Adipocyte (in vitro differentiated cells): ENCODE measurements at regions not wholly inside any gene's neighbourhood (a gene's known extent, or its start where the extent isn't known, plus 50 kb on each side); places are given as distances from the start of the nearest gene placed in this dataset.
"Not testable (repeated sequence)": the region's sequence is repeated elsewhere in the genome, so short reads cannot be mapped to it uniquely, and the experiment has no call there.

Experiments used
- DNase-seq: peaks from one replicate; pipeline ENCODE4 v3.0.0-alpha.2; 2015; ENCODE audit warnings: low read depth
- H3K27me3 ChIP-seq: replicated peaks from 2 replicates; pipeline ENCODE4 v1.7.0; 2013; ENCODE audit warnings: mild to moderate bottlenecking, low read length, moderate library complexity; ENCODE audit not compliant: control insufficient read depth, insufficient read depth
- H3K36me3 ChIP-seq: 2 replicates; pipeline ENCODE4 v1.7.0; 2013; ENCODE audit warnings: low read length, mild to moderate bottlenecking, moderate library complexity; ENCODE audit not compliant: control insufficient read depth, insufficient read depth, severe bottlenecking
- H3K4me1 ChIP-seq: 2 replicates; pipeline ENCODE4 v1.7.0; 2013; ENCODE audit warnings: mild to moderate bottlenecking, low read length, moderate library complexity; ENCODE audit not compliant: control insufficient read depth, insufficient read depth
- H3K4me3 ChIP-seq: 2 replicates; pipeline ENCODE4 v1.7.0; 2013; ENCODE audit warnings: mild to moderate bottlenecking, low read length, moderate library complexity
- H3K9ac ChIP-seq: 2 replicates; pipeline ENCODE4 v1.7.0; 2013; ENCODE audit warnings: mild to moderate bottlenecking, low read length, moderate library complexity
- H3K9me3 ChIP-seq: 2 replicates; pipeline ENCODE4 v1.7.0; 2013; ENCODE audit warnings: mild to moderate bottlenecking, low read length, moderate library complexity; ENCODE audit not compliant: control insufficient read depth

GRCh38 chr16:52308051-52308450, 238.9 kb downstream of the TOX3 start:
- Histone ChIP-seq H3K4me1 (no peaks in the 10 kb centered on the region), H3K36me3 (no peaks in the 10 kb centered on the region), H3K9me3 (no peaks in the 10 kb centered on the region), H3K9ac (no peak overlapping the region), H3K4me3 (no peak overlapping the region), H3K27me3 (peaks cover 4% of the 10 kb centered on the region)
- DNase-seq = no peak

- H3K9ac ChIP-seq = no peak overlapping the region
- no peaks in the 10 kb centered on the region for H3K27me3 ChIP-seq
- peaks cover 3% of the 10 kb centered on the region for H3K4me1 ChIP-seq
- H3K4me3 ChIP-seq = no peak overlapping the region
- no peak for DNase-seq
- no peaks in the 10 kb centered on the region for H3K9me3 ChIP-seq
- no peaks in the 10 kb centered on the region for H3K36me3 ChIP-seq
Observed at GRCh38 chr16:52301026-52301425, 245.9 kb downstream of the TOX3 start.

- no peak for DNase-seq
- H3K27me3 ChIP-seq = no peaks in the 10 kb centered on the region
- peaks cover 8% of the 10 kb centered on the region for H3K4me1 ChIP-seq
- H3K9me3 ChIP-seq = no peaks in the 10 kb centered on the region
- H3K4me3 ChIP-seq = no peak overlapping the region
- H3K9ac ChIP-seq = no peak overlapping the region
- H3K36me3 ChIP-seq = no peaks in the 10 kb centered on the region
Observed at GRCh38 chr16:52298769-52299168, 248.2 kb downstream of the TOX3 start.

DNA sequence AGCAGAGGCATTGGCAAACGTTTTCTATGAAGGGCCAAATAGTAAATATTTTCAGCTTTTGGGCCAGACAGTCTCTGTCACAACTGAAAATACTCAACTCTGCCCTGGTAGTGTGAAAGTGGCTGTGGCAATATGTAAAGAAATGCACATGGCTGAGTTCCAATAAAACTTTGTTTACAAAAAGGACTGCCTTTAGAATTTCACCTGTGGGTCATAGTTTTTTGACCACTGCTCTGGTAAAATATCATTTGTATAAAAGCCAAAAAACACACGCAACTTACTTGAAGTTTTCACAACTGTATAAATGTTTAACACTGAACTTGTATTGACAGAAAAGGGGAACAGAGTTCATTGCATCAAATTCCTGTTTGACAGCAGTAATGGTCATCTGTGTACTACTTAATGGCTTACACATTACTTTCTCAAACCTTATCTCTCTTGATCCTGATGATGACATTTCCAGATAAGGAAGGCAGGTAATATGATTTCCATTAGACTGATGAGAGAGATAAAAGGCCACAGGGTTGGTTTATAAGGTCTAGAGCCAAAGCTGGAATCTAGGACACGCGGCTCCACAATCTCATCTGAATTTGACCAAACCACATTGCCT, 250.1 kb downstream of the TOX3 start:
- not testable (repeated sequence) for H3K9me3 ChIP-seq, DNase-seq, H3K27me3 ChIP-seq, H3K4me3 ChIP-seq, H3K36me3 ChIP-seq, H3K4me1 ChIP-seq, H3K9ac ChIP-seq

- H3K4me1 ChIP-seq = peaks cover 8% of the 10 kb centered on the region
- no peaks in the 10 kb centered on the region for H3K36me3 ChIP-seq
- no peak for DNase-seq
- H3K27me3 ChIP-seq = no peaks in the 10 kb centered on the region
- H3K9ac ChIP-seq = no peak overlapping the region
- H3K4me3 ChIP-seq = no peak overlapping the region
- no peaks in the 10 kb centered on the region for H3K9me3 ChIP-seq
Observed at GRCh38 chr16:52296076-52296475, 250.9 kb downstream of the TOX3 start.

GRCh38 chr16:52294660-52295059, 252.3 kb downstream of the TOX3 start:
- H3K27me3 ChIP-seq = no peaks in the 10 kb centered on the region
- H3K9me3 ChIP-seq = no peaks in the 10 kb centered on the region
- no peak overlapping the region for H3K9ac ChIP-seq
- DNase-seq = no peak
- H3K36me3 ChIP-seq = no peaks in the 10 kb centered on the region
- peaks cover 8% of the 10 kb centered on the region for H3K4me1 ChIP-seq
- no peak overlapping the region for H3K4me3 ChIP-seq

GRCh38 chr16:52293204-52293603, 253.7 kb downstream of the TOX3 start:
- H3K27me3 ChIP-seq = no peaks in the 10 kb centered on the region
- H3K36me3 ChIP-seq = no peaks in the 10 kb centered on the region
- no peak overlapping the region for H3K9ac ChIP-seq
- DNase-seq = no peak
- H3K4me3 ChIP-seq = no peak overlapping the region
- no peaks in the 10 kb centered on the region for H3K9me3 ChIP-seq
- H3K4me1 ChIP-seq = peaks cover 8% of the 10 kb centered on the region

GRCh38 chr16:52283584-52284375, 263.2 kb downstream of the TOX3 start:
- no peak overlapping the region for H3K9ac ChIP-seq
- H3K27me3 ChIP-seq = no peaks in the 10 kb centered on the region
- H3K36me3 ChIP-seq = no peaks in the 10 kb centered on the region
- DNase-seq = no peak
- no peaks in the 10 kb centered on the region for H3K9me3 ChIP-seq
- no peak overlapping the region for H3K4me3 ChIP-seq
- H3K4me1 ChIP-seq = no peaks in the 10 kb centered on the region

- Histone ChIP-seq H3K4me3 (no peak overlapping the region), H3K9ac (no peak overlapping the region), H3K4me1 (no peaks in the 10 kb centered on the region), H3K27me3 (no peaks in the 10 kb centered on the region), H3K36me3 (no peaks in the 10 kb centered on the region), H3K9me3 (no peaks in the 10 kb centered on the region)
- DNase-seq = no peak
Observed at GRCh38 chr16:52283018-52283417, 263.9 kb downstream of the TOX3 start.

DNA sequence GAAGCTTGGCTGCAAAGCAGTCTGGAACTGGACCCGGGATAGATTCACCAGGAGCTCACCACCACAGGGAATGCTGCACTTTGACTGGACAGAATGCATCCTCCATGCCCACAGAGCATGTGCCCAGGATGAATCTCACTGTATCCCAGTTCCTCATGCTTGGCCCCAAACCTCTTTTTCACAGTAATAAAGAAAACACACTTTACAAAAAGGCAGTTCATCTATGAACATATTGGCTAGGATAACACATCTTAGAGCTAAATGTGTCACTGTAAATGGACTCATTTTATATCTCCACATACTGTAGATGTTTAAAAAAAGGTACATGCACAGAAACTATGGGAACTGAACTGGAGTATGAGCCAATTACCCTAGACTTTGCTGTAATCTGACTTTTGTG, 266.9 kb downstream of the TOX3 start:
- H3K27me3 ChIP-seq = no peaks in the 10 kb centered on the region
- no peak overlapping the region for H3K9ac ChIP-seq
- DNase-seq = no peak
- no peaks in the 10 kb centered on the region for H3K36me3 ChIP-seq
- no peak overlapping the region for H3K4me3 ChIP-seq
- no peaks in the 10 kb centered on the region for H3K4me1 ChIP-seq
- H3K9me3 ChIP-seq = no peaks in the 10 kb centered on the region

- no peak overlapping the region for H3K4me3 ChIP-seq
- no peaks in the 10 kb centered on the region for H3K9me3 ChIP-seq
- no peaks in the 10 kb centered on the region for H3K4me1 ChIP-seq
- H3K9ac ChIP-seq = no peak overlapping the region
- H3K36me3 ChIP-seq = no peaks in the 10 kb centered on the region
- H3K27me3 ChIP-seq = no peaks in the 10 kb centered on the region
- DNase-seq = no peak
Observed at GRCh38 chr16:52271088-52271750, 275.7 kb downstream of the TOX3 start.
